ENCODE measurements at regions not wholly inside any gene's neighbourhood (a gene's known extent, or its start where the extent isn't known, plus 50 kb on each side); places are given as distances from the start of the nearest gene placed in this dataset.

GRCh38 chr2:186910996-186911395, 62.0 kb upstream of the ZSWIM2 start:
- no peak overlapping the region for H3K4me3 ChIP-seq (ENCODE audit: low read depth, low read length)
- TF ChIP-seq ZNF174 (tag by site-specific recombination; IDR thresholded peaks at IDR 0.05) (no peak), ZEB2 (tag by site-specific recombination; IDR thresholded peaks at IDR 0.05) (no peak), ZNF596 (tag by site-specific recombination; IDR thresholded peaks at IDR 0.05) (no peak)
- ChIA-PET CTCF (no interaction called here), POLR2A (no interaction called here)
- H3K9me3 ChIP-seq (ENCODE audit: control insufficient read depth, insufficient read depth, low read depth, low read length) = no peaks in the 10 kb centered on the region
- no peaks in the 10 kb centered on the region for H3K36me3 ChIP-seq (ENCODE audit: control insufficient read depth in 2 of 2, insufficient read depth in 1 of 2, low read length in 2 of 2)
- no peaks in the 10 kb centered on the region for H3K4me1 ChIP-seq (ENCODE audit: control insufficient read depth, insufficient read depth, low read length)
- no peak overlapping the region for H3K27ac ChIP-seq (ENCODE audit: extremely low read depth, low read depth, low read length)

- no peak overlapping the region for H3K4me3 ChIP-seq (ENCODE audit: low read depth, low read length)
- no peak for TF ChIP-seq ZNF548 (tag by site-specific recombination; IDR thresholded peaks at IDR 0.05)
- TF ChIP-seq ZNF335 (tag by site-specific recombination; conservative IDR thresholded peaks at IDR 0.05) = no peak
- TF ChIP-seq, protein P1, sequence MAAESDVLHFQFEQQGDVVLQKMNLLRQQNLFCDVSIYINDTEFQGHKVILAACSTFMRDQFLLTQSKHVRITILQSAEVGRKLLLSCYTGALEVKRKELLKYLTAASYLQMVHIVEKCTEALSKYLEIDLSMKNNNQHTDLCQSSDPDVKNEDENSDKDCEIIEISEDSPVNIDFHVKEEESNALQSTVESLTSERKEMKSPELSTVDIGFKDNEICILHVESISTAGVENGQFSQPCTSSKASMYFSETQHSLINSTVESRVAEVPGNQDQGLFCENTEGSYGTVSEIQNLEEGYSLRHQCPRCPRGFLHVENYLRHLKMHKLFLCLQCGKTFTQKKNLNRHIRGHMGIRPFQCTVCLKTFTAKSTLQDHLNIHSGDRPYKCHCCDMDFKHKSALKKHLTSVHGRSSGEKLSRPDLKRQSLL (tag by site-specific recombination; IDR thresholded peaks at IDR 0.05) = no peak
- no peak for TF ChIP-seq ZNF692 (tag by site-specific recombination; IDR thresholded peaks at IDR 0.05)
- no peak for TF ChIP-seq ZNF830 (tag by site-specific recombination; IDR thresholded peaks at IDR 0.05; ENCODE audit: low read depth)
- TF ChIP-seq ZFP69B (tag by site-specific recombination; IDR thresholded peaks at IDR 0.05) = no peak
- TF ChIP-seq, protein P2, sequence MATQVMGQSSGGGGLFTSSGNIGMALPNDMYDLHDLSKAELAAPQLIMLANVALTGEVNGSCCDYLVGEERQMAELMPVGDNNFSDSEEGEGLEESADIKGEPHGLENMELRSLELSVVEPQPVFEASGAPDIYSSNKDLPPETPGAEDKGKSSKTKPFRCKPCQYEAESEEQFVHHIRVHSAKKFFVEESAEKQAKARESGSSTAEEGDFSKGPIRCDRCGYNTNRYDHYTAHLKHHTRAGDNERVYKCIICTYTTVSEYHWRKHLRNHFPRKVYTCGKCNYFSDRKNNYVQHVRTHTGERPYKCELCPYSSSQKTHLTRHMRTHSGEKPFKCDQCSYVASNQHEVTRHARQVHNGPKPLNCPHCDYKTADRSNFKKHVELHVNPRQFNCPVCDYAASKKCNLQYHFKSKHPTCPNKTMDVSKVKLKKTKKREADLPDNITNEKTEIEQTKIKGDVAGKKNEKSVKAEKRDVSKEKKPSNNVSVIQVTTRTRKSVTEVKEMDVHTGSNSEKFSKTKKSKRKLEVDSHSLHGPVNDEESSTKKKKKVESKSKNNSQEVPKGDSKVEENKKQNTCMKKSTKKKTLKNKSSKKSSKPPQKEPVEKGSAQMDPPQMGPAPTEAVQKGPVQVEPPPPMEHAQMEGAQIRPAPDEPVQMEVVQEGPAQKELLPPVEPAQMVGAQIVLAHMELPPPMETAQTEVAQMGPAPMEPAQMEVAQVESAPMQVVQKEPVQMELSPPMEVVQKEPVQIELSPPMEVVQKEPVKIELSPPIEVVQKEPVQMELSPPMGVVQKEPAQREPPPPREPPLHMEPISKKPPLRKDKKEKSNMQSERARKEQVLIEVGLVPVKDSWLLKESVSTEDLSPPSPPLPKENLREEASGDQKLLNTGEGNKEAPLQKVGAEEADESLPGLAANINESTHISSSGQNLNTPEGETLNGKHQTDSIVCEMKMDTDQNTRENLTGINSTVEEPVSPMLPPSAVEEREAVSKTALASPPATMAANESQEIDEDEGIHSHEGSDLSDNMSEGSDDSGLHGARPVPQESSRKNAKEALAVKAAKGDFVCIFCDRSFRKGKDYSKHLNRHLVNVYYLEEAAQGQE (tag by site-specific recombination; IDR thresholded peaks at IDR 0.05) = no peak
- TF ChIP-seq ZNF423 (tag by site-specific recombination; IDR thresholded peaks at IDR 0.05) = no peak
- TF ChIP-seq, protein P3, sequence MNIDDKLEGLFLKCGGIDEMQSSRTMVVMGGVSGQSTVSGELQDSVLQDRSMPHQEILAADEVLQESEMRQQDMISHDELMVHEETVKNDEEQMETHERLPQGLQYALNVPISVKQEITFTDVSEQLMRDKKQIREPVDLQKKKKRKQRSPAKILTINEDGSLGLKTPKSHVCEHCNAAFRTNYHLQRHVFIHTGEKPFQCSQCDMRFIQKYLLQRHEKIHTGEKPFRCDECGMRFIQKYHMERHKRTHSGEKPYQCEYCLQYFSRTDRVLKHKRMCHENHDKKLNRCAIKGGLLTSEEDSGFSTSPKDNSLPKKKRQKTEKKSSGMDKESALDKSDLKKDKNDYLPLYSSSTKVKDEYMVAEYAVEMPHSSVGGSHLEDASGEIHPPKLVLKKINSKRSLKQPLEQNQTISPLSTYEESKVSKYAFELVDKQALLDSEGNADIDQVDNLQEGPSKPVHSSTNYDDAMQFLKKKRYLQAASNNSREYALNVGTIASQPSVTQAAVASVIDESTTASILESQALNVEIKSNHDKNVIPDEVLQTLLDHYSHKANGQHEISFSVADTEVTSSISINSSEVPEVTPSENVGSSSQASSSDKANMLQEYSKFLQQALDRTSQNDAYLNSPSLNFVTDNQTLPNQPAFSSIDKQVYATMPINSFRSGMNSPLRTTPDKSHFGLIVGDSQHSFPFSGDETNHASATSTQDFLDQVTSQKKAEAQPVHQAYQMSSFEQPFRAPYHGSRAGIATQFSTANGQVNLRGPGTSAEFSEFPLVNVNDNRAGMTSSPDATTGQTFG (tag by site-specific recombination; IDR thresholded peaks at IDR 0.05; ENCODE audit: borderline replicate concordance) = no peak
- no peak for TF ChIP-seq ZNF426 (tag by site-specific recombination; IDR thresholded peaks at IDR 0.05)
- TF ChIP-seq SALL2 (tag by site-specific recombination; IDR thresholded peaks at IDR 0.05; ENCODE audit: borderline replicate concordance) = no peak
- no peak for TF ChIP-seq ZNF501 (tag by site-specific recombination; IDR thresholded peaks at IDR 0.05)
- TF ChIP-seq ZSCAN30 (tag by site-specific recombination; IDR thresholded peaks at IDR 0.05) = no peak
- no peak for TF ChIP-seq GLIS2 (tag by site-specific recombination; IDR thresholded peaks at IDR 0.05)
- CTCF ChIA-PET = no interaction called here
These were observed 60.1 kb upstream of the ZSWIM2 start for GRCh38 chr2:186909095-186909494.

More at GRCh38 chr2:186909095-186909494, 60.1 kb upstream of the ZSWIM2 start:
- no peak overlapping the region for H3K27ac ChIP-seq (ENCODE audit: extremely low read depth, low read depth, low read length)
- POLR2A ChIA-PET = no interaction called here
- H3K36me3 ChIP-seq (ENCODE audit: control insufficient read depth in 2 of 2, insufficient read depth in 1 of 2, low read length in 2 of 2) = no peaks in the 10 kb centered on the region
- H3K4me1 ChIP-seq (ENCODE audit: control insufficient read depth, insufficient read depth, low read length) = no peaks in the 10 kb centered on the region
- no peaks in the 10 kb centered on the region for H3K9me3 ChIP-seq (ENCODE audit: control insufficient read depth, insufficient read depth, low read depth, low read length)

All from HEK293 (cell line).